Pancreas (tissue), 10 donors: ENCODE measurements at regions not wholly inside any gene's neighbourhood (a gene's known extent, or its start where the extent isn't known, plus 50 kb on each side); places are given as distances from the start of the nearest gene placed in this dataset.

Source experiments
- ATAC-seq, 4 donors: fragments of 200-7000 bp; cut with Tn5 transposase; one replicate each; pipeline versions ENCODE4 v1.8.0 to v1.9.1; 2020; ENCODE audit warnings: mild to moderate bottlenecking in 4 of 4, moderate library complexity in 4 of 4
- DNase-seq, 6 donors: peaks; one replicate each; pipeline ENCODE4 v3.0.0-alpha.2; 2020
- FAIRE-seq: peaks from 2 replicates; lab custom pipeline; 2012; peaks lifted over from hg19 to GRCh38; lab: Jason Lieb, UNC
- H3K27ac ChIP-seq, 4 donors: fragments of 200-600 bp; sonication (generic); 1 replicate in 3 of 4; 2 replicates in 1 of 4; pipeline versions ENCODE4 v1.5.0 to v1.8.0; 2020
- H3K27me3 ChIP-seq, 4 donors: fragments of 200-600 bp; one replicate each; pipeline ENCODE4 v1.8.0; 2021
- H3K36me3 ChIP-seq, 3 donors: fragments of 200-600 bp; sonication (generic) in 1 of 3; one replicate each; pipeline versions ENCODE4 v1.5.0 to v1.8.0; 2020 to 2021
- H3K4me1 ChIP-seq, 3 donors: fragments of 200-600 bp; one replicate each; pipeline ENCODE4 v1.8.0; 2021
- H3K4me3 ChIP-seq, 4 donors: fragments of 200-600 bp; sonication (generic) in 2 of 4; one replicate each; pipeline versions ENCODE4 v1.5.0 to v1.8.0; 2020 to 2021
- H3K9me3 ChIP-seq, 4 donors: fragments of 200-600 bp; one replicate each; pipeline ENCODE4 v1.8.0; 2021
- WGBS, 2 donors: extraction: QIAGEN DNeasy Blood & Tissue Kit; methylation state at CpG; one replicate each; pipeline ENCODE4 v1.1.7; 2013; 5-methylcytosine and 5-hydroxymethylcytosine counted together
- intact Hi-C, 3 donors: fragments of 100-400 bp; cut with DNase I; formaldehyde crosslinking; loops; one replicate each; pipeline versions ENCODE4 v1.11.1 to v1.14.2; 2022
- TF ChIP-seq, protein P1 (sequence below), 4 donors: fragments of 200-600 bp; sonication (generic) in 3 of 4; IDR thresholded peaks; one replicate each; pipeline versions ENCODE4 v1.5.0 to v1.8.0; 2021; ENCODE audit warnings: antibody characterized with exemption in 4 of 4
- donor health status: healthy with polysubstance abuse.
- donor health status: DM: no; HTN: no; CAD: no; lungs with moderate emphysema.
- donor health status: DM: no; HTN: no; CAD: no.
- donor health status: control.
- donor health status: control.
- donor health status: Bipolar disorder and iron deficiency.
- donor health status: DM: yes; HTN: yes; CAD: no.
- donor health status: DM: no; HTN: no; CAD: no.
- donor health status: DM: no; HTN: no; CAD: no.
- donor health status: DM: yes; HTN: yes; CAD: no.

GRCh38 chr5:58202941-58203444 lies 256.9 kb downstream of the PLK2 start:
- no peak for FAIRE-seq
- H3K9me3 ChIP-seq: no peaks in the 10 kb centered on the region
- ATAC-seq: no peak
- TF ChIP-seq, protein P1, sequence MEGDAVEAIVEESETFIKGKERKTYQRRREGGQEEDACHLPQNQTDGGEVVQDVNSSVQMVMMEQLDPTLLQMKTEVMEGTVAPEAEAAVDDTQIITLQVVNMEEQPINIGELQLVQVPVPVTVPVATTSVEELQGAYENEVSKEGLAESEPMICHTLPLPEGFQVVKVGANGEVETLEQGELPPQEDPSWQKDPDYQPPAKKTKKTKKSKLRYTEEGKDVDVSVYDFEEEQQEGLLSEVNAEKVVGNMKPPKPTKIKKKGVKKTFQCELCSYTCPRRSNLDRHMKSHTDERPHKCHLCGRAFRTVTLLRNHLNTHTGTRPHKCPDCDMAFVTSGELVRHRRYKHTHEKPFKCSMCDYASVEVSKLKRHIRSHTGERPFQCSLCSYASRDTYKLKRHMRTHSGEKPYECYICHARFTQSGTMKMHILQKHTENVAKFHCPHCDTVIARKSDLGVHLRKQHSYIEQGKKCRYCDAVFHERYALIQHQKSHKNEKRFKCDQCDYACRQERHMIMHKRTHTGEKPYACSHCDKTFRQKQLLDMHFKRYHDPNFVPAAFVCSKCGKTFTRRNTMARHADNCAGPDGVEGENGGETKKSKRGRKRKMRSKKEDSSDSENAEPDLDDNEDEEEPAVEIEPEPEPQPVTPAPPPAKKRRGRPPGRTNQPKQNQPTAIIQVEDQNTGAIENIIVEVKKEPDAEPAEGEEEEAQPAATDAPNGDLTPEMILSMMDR (IDR thresholded peaks at IDR 0.05): no peak
- no peak overlapping the region for H3K27ac ChIP-seq
- no peak overlapping the region for H3K4me3 ChIP-seq
- intact Hi-C loops: no loop called here
- no peak for DNase-seq
- H3K36me3 ChIP-seq: no peaks in the 10 kb centered on the region
- 59 to 69% methylated on average over 2 of the region's 2 CpGs for WGBS, 2 donors
- no peaks in the 10 kb centered on the region for H3K4me1 ChIP-seq
- no peaks in the 10 kb centered on the region for H3K27me3 ChIP-seq

DNA sequence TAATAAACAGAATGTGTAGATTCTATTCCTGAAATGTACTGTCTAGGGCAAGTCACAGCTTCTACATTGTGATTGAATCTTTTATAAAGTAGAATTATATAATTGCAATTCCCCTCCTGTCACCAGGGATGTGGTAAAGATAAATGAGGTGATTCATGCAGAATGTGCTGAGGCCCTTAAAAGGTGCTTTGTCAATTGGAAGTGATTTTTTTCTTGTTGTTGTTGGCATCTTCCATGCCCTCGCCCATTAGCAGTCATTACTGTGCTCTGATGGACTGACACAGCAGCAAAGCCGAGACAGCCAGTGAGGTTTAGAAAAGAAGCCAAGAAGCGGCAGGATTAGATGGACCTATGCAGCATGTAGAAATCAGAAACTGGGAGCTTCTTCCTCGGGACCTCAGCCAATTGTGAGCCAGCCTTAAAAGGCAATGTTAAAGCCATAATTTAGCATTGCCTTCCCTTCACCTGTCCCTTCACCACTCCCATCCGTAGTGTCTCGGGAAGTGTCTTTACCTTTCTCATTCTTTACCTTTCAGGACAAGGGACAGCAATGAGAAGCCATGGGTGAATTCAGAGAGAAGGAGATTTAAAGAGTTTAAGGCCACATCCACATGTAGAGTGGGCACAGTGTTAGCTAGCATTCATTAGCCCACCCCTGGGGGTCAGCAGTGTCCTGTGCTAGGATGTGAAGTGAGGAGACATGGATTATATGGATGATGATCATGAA lies 257.8 kb downstream of the PLK2 start:
- TF ChIP-seq, protein P1 (IDR thresholded peaks at IDR 0.05): no peak
- 80 to 84% methylated on average over 6 of the region's 6 CpGs for WGBS, 2 donors
- no peak for DNase-seq
- Histone ChIP-seq H3K36me3 (no peaks in the 10 kb centered on the region), H3K4me3 (no peak overlapping the region), H3K27ac (no peak overlapping the region), H3K27me3 (no peaks in the 10 kb centered on the region), H3K4me1 (no peaks in the 10 kb centered on the region), H3K9me3 (no peaks in the 10 kb centered on the region)
- FAIRE-seq: no peak
- peak in 2 of 4 donors; percentile 31 to 64 for ATAC-seq
- intact Hi-C loops: no loop called here

- Histone ChIP-seq H3K9me3 (no peaks in the 10 kb centered on the region), H3K27ac (no peak overlapping the region), H3K4me1 (no peaks in the 10 kb centered on the region), H3K27me3 (no peaks in the 10 kb centered on the region), H3K36me3 (no peaks in the 10 kb centered on the region), H3K4me3 (no peak overlapping the region)
- intact Hi-C loops: no loop called here
- ATAC-seq (no peak), FAIRE-seq (no peak), DNase-seq (no peak)
- WGBS, 2 donors: 70 to 98% methylated on average over 1 of the region's 1 CpG
- TF ChIP-seq, protein P1 (IDR thresholded peaks at IDR 0.05): no peak
Observed at GRCh38 chr5:58200451-58200850, 259.4 kb downstream of the PLK2 start.

- TF ChIP-seq, protein P1 (IDR thresholded peaks at IDR 0.05): no peak
- no peak for ATAC-seq
- H3K36me3 ChIP-seq: no peaks in the 10 kb centered on the region
- H3K4me3 ChIP-seq: no peak overlapping the region
- intact Hi-C loops: no loop called here
- WGBS, 2 donors: 86 to 94% methylated on average over 2 of the region's 2 CpGs
- no peak overlapping the region for H3K27ac ChIP-seq
- no peaks in the 10 kb centered on the region for H3K4me1 ChIP-seq
- H3K9me3 ChIP-seq: no peaks in the 10 kb centered on the region
- FAIRE-seq: no peak
- H3K27me3 ChIP-seq: no peaks in the 10 kb centered on the region
- DNase-seq: no peak
Observed at GRCh38 chr5:58199087-58199486, 260.8 kb downstream of the PLK2 start.

DNA sequence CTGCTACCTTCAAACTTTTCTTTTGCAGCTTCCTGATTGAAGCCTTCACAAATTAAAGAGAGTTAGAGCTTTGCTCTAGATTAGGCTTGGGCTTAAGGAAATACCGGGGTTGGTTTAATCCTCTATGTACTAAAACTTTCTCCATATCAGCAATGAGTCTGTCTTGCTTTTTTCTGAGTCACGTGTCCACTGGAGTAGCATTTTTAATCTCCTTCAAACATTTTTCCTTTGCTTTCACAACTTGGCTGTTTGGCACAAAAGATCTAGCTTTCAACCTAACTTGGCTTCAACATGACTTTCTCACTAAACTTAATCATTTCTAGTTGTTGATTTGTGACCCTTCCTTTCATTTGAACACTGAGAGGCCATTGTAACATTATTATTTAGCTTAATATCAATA lies 261.6 kb downstream of the PLK2 start:
- DNase-seq (no peak), ATAC-seq (no peak), FAIRE-seq (no peak)
- intact Hi-C loops: no loop called here
- Histone ChIP-seq H3K4me3 (no peak overlapping the region), H3K9me3 (no peaks in the 10 kb centered on the region), H3K4me1 (no peaks in the 10 kb centered on the region), H3K36me3 (no peaks in the 10 kb centered on the region), H3K27ac (no peak overlapping the region), H3K27me3 (no peaks in the 10 kb centered on the region)
- TF ChIP-seq, protein P1 (IDR thresholded peaks at IDR 0.05): no peak
- 26 to 29% methylated on average over 2 of the region's 2 CpGs for WGBS, 2 donors
